Suprapubic skin (tissue), 4 donors: ENCODE measurements at regions not wholly inside any gene's neighbourhood (a gene's known extent, or its start where the extent isn't known, plus 50 kb on each side); places are given as distances from the start of the nearest gene placed in this dataset.

Experiments
- DNase-seq, 2 donors: peaks; one replicate each; pipeline ENCODE4 v3.0.0-alpha.2; 2019; ENCODE audit warnings: low spot score in 2 of 2
- H3K27ac ChIP-seq: fragments of 200-600 bp; sonication (generic); one replicate; pipeline ENCODE4 v1.5.1; 2019
- H3K27me3 ChIP-seq: fragments of 200-600 bp; sonication (generic); one replicate; pipeline ENCODE4 v1.5.1; 2019
- H3K36me3 ChIP-seq: fragments of 200-600 bp; sonication (generic); one replicate; pipeline ENCODE4 v1.5.1; 2019
- H3K4me1 ChIP-seq: fragments of 200-600 bp; sonication (generic); one replicate; pipeline ENCODE4 v1.5.1; 2019
- H3K4me3 ChIP-seq: fragments of 200-600 bp; sonication (generic); one replicate; pipeline ENCODE4 v1.5.1; 2019; ENCODE audit warnings: mild to moderate bottlenecking
- H3K9me3 ChIP-seq: fragments of 200-600 bp; sonication (generic); one replicate; pipeline ENCODE4 v1.5.1; 2019
- EP300 ChIP-seq: sonication (generic); formaldehyde crosslinking; IDR thresholded peaks from one replicate; pipeline ENCODE4 v1.6.1; 2017; ENCODE audit warnings: antibody characterized with exemption
- POLR2A ChIP-seq, 2 donors: fragments of 450-650 bp; IDR thresholded peaks; one replicate each; pipeline ENCODE4 v1.6.1; 2017; ENCODE audit warnings: antibody characterized with exemption in 2 of 2, mild to moderate bottlenecking in 2 of 2, moderate library complexity in 2 of 2
- POLR2AphosphoS5 ChIP-seq, 3 donors: sonication (generic); formaldehyde crosslinking; IDR thresholded peaks; one replicate each; pipeline ENCODE4 v1.6.1; 2017; ENCODE audit warnings: antibody characterized with exemption in 3 of 3
- WGBS: methylation state at CpG from one replicate; pipeline ENCODE4 v1.1.5; 2018; 5-methylcytosine and 5-hydroxymethylcytosine counted together
- TF ChIP-seq, protein P1 (sequence below), 2 donors: fragments of 200-600 bp in 1 of 2; fragments of 450-650 bp in 1 of 2; sonication (generic) in 1 of 2; IDR thresholded peaks; one replicate each; pipeline ENCODE4 v1.5.1; 2016 to 2019; ENCODE audit warnings: antibody characterized with exemption in 2 of 2, mild to moderate bottlenecking in 1 of 2, moderate library complexity in 1 of 2

DNA sequence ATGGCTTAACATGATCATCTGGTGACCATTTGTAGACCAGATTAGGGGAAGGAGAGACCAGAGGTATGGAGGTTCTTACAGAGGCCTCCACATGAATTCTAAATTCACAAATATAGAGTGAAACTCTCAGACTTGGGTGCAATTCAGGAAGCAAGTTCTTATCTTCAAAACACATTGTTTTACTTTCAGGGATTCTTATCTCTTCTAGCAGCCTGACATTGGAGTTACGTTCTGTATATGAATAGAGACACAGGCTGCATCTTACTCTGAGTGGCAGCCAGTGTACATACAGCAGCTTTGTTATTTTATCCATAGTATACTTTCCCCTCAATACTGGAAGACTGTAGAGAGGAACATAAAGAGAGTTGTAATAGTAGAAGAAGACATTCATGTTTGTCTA lies 1331.7 kb upstream of the WWC1 start:
- H3K27me3 ChIP-seq, result no peaks in the 10 kb centered on the region
- no peaks in the 10 kb centered on the region for H3K4me1 ChIP-seq
- H3K4me3 ChIP-seq, result no peak overlapping the region
- DNase-seq, result no peak
- WGBS, result 71% methylated on average over 1 of the region's 1 CpG
- no peak overlapping the region for H3K27ac ChIP-seq
- H3K9me3 ChIP-seq, result no peaks in the 10 kb centered on the region
- TF ChIP-seq POLR2AphosphoS5 (IDR thresholded peaks at IDR 0.05), result no peak
- TF ChIP-seq EP300, result no peak
- TF ChIP-seq, protein P1, sequence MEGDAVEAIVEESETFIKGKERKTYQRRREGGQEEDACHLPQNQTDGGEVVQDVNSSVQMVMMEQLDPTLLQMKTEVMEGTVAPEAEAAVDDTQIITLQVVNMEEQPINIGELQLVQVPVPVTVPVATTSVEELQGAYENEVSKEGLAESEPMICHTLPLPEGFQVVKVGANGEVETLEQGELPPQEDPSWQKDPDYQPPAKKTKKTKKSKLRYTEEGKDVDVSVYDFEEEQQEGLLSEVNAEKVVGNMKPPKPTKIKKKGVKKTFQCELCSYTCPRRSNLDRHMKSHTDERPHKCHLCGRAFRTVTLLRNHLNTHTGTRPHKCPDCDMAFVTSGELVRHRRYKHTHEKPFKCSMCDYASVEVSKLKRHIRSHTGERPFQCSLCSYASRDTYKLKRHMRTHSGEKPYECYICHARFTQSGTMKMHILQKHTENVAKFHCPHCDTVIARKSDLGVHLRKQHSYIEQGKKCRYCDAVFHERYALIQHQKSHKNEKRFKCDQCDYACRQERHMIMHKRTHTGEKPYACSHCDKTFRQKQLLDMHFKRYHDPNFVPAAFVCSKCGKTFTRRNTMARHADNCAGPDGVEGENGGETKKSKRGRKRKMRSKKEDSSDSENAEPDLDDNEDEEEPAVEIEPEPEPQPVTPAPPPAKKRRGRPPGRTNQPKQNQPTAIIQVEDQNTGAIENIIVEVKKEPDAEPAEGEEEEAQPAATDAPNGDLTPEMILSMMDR (IDR thresholded peaks at IDR 0.05), result no peak
- no peak for TF ChIP-seq POLR2A (IDR thresholded peaks at IDR 0.05)
- no peaks in the 10 kb centered on the region for H3K36me3 ChIP-seq

DNA sequence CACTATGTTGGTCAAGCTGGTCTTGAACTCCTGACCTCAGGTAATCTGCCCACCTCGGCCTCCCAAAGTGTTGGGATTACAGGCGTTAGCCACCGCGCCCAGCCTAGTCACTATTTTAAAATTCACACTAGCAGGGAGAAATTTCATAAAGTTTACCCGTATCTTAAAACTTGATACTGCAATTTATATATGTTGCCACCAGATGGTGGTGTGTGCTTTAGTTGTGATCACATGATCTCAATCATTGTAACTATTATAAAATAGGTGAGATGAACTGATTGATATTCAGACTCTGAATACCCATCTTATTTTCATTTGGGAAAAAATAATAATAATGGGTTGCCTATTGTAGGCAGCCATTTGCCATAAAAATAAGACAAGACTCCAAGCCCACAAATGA lies 1330.4 kb upstream of the WWC1 start:
- Histone ChIP-seq H3K27me3 (no peaks in the 10 kb centered on the region), H3K36me3 (no peaks in the 10 kb centered on the region), H3K27ac (no peak overlapping the region), H3K4me1 (no peaks in the 10 kb centered on the region), H3K4me3 (no peak overlapping the region), H3K9me3 (no peaks in the 10 kb centered on the region)
- 94% methylated on average over 5 of the region's 5 CpGs for WGBS
- DNase-seq, result no peak
- TF ChIP-seq POLR2A (IDR thresholded peaks at IDR 0.05) (no peak), EP300 (no peak), POLR2AphosphoS5 (IDR thresholded peaks at IDR 0.05) (no peak)
- TF ChIP-seq, protein P1 (IDR thresholded peaks at IDR 0.05), result no peak

DNA sequence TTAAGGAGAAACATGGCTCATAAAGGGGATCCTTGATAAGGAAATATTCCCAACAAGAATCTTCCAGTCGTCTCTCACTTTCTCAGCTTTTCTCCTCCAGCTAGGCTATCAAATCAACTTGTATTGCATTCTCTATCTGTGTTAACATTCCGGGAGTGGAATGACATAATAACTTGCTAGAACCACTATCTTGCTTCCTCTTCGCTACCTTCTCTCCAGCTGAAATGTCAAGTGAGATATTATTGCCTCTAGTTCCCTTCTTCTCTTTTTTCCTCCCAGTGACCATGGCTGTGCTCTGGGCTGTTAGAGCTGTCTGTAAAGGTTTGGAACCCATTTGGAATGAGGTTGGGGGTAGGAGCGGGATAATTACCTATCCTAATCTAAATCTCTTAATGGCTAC lies 1329.5 kb upstream of the WWC1 start:
- 69% methylated on average over 4 of the region's 4 CpGs for WGBS
- no peak for DNase-seq
- Histone ChIP-seq H3K4me1 (no peaks in the 10 kb centered on the region), H3K9me3 (no peaks in the 10 kb centered on the region), H3K27ac (no peak overlapping the region), H3K4me3 (no peak overlapping the region), H3K36me3 (no peaks in the 10 kb centered on the region), H3K27me3 (no peaks in the 10 kb centered on the region)
- TF ChIP-seq POLR2A (IDR thresholded peaks at IDR 0.05) (no peak), POLR2AphosphoS5 (IDR thresholded peaks at IDR 0.05) (no peak), EP300 (no peak)
- TF ChIP-seq, protein P1 (IDR thresholded peaks at IDR 0.05), result no peak

DNA sequence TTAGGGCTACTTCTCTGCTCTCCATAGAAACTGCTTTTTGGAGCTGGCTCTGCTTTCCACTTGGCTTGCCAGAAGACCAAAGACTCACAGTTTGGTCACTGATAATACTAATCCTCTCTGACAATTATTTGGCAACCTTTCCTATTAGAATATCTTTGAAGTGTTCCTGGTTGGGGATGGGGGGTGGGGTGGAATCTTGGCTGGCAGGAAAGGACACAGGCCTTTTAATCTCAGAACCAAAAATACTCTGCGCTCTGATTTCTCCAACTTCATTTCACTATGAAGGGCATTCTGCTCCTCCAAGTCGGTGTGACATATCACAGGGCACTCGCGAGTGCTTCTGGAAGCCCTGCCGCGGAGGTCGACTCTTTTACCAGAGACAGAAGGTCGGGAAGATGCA lies 1329.0 kb upstream of the WWC1 start:
- Histone ChIP-seq H3K36me3 (no peaks in the 10 kb centered on the region), H3K27me3 (no peaks in the 10 kb centered on the region), H3K4me1 (no peaks in the 10 kb centered on the region), H3K9me3 (no peaks in the 10 kb centered on the region), H3K4me3 (no peak overlapping the region), H3K27ac (no peak overlapping the region)
- no peak for DNase-seq
- TF ChIP-seq EP300 (no peak), POLR2AphosphoS5 (IDR thresholded peaks at IDR 0.05) (no peak), POLR2A (IDR thresholded peaks at IDR 0.05) (no peak)
- TF ChIP-seq, protein P1 (IDR thresholded peaks at IDR 0.05), result no peak
- WGBS, result 29% methylated on average over 8 of the region's 8 CpGs

DNA sequence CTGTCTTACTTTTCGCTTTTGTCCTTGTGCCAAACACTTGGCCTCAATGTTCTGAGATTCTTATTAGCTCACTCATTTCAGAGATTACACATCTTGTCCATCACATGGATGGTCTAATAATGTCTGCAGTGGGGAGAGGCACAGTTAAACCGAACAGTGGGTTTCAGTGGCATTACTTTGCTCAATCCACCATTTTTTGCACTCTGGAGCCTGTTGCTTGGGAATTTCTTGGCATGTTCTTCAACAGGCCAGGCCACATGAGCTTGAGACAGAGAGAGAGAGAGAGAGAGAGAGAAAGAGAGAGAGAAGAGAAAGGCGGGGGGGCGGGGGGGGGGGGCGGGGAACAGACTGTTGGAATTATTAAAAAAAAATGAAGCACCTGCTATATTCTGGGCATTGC lies 1327.8 kb upstream of the WWC1 start:
- Histone ChIP-seq H3K4me3 (no peak overlapping the region), H3K4me1 (no peaks in the 10 kb centered on the region), H3K27me3 (no peaks in the 10 kb centered on the region), H3K27ac (no peak overlapping the region), H3K36me3 (no peaks in the 10 kb centered on the region), H3K9me3 (no peaks in the 10 kb centered on the region)
- 83% methylated on average over 5 of the region's 5 CpGs for WGBS
- no peak for DNase-seq
- TF ChIP-seq POLR2AphosphoS5 (IDR thresholded peaks at IDR 0.05) (no peak), EP300 (no peak), POLR2A (IDR thresholded peaks at IDR 0.05) (no peak)
- TF ChIP-seq, protein P1 (IDR thresholded peaks at IDR 0.05), result no peak
